Vagina (tissue), 2 donors: ENCODE measurements at regions not wholly inside any gene's neighbourhood (a gene's known extent, or its start where the extent isn't known, plus 50 kb on each side); places are given as distances from the start of the nearest gene placed in this dataset.

ENCODE experiments used
- CTCF ChIP-seq, 3 experiments: fragments of 450-650 bp in 2 of 3; fragments of 200-600 bp in 1 of 3; sonication (generic) in 1 of 3; IDR thresholded peaks; one replicate each; pipeline ENCODE4 v1.5.1; 2017 to 2019; ENCODE audit warnings: antibody characterized with exemption in 3 of 3, mild to moderate bottlenecking in 2 of 3, moderate library complexity in 2 of 3
- POLR2A ChIP-seq, 2 donors: fragments of 450-650 bp; IDR thresholded peaks; one replicate each; pipeline ENCODE4 v1.6.1; 2017; ENCODE audit warnings: antibody characterized with exemption in 2 of 2, mild to moderate bottlenecking in 2 of 2, moderate library complexity in 2 of 2
- POLR2AphosphoS5 ChIP-seq, 2 donors: sonication (generic); formaldehyde crosslinking; IDR thresholded peaks; one replicate each; pipeline ENCODE4 v1.9.0; 2017; ENCODE audit warnings: antibody characterized with exemption in 2 of 2, mild to moderate bottlenecking in 2 of 2, low read depth in 1 of 2; ENCODE audit not compliant: insufficient read depth in 1 of 2

DNA sequence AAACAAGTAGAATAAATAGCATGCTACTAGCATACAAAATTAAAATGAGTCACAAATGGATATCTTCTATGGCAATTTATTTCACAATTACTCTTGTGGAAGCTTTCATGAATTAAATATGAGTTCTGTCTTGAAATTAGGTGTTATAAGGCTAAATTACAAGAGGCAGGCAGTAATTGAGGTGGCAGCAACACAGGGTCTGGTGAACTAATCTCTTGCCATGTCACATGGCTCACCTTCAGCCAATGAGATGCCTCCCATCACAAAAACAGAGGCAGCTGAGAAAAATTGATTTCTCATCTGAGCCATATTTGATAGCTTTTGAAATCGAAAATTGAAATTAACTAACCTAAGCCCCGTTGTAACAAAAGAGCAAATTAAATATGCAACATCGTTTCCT, 268.8 kb downstream of the NR2F2 start:
- TF ChIP-seq CTCF (IDR thresholded peaks at IDR 0.05) (no peak), POLR2AphosphoS5 (IDR thresholded peaks at IDR 0.05; ENCODE audit: insufficient read depth in 1 of 2, low read depth in 1 of 2) (no peak), POLR2A (IDR thresholded peaks at IDR 0.05) (no peak)
